ENCODE measurements at regions not wholly inside any gene's neighbourhood (a gene's known extent, or its start where the extent isn't known, plus 50 kb on each side); places are given as distances from the start of the nearest gene placed in this dataset.

DNA sequence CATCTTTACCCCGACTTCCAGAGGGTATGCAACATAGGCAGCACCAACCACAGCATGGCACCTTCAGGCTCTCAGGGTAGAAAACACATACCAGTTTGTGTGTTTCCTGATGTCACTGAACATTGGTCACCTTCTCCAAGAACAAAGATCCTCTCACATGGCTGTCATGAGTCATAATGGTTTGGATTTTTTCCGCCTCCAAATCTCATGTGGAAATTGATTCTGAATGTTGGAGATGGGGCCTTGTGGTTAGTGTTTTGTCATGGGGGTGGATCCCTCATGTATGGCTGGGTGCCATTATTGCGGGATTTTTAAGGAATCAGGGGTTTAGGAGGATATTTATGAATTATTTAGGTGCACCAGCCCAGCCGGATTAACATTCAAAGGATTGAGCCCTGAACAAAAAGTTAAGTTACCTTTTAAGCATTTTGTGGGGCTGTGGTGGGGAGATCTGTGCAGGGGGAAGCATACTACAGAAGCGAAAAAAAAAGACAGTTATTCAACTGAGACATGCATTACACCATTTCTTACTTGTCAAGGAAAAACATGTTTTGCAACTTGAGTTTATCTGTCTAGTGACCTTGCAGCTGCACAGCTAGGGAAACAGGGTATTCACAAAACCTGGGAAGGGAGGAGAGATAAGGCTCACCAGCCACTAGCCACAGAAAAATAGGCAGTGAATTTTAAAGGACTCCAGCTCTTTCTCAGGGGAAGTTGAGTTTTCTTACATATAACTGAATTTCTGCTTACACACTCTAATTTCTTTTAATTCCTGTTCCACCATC lies 774.1 kb upstream of the AUTS2 start:
- TF ChIP-seq CTCF (IDR thresholded peaks at IDR 0.05; ENCODE audit: insufficient read depth, low read depth, low read length) (no peak), EZH2 (IDR thresholded peaks at IDR 0.05; ENCODE audit: insufficient read depth, low read length) (no peak)

Measured in astrocyte (in vitro differentiated cells and primary cell).